ENCODE measurements at regions not wholly inside any gene's neighbourhood (a gene's known extent, or its start where the extent isn't known, plus 50 kb on each side); places are given as distances from the start of the nearest gene placed in this dataset.

DNA sequence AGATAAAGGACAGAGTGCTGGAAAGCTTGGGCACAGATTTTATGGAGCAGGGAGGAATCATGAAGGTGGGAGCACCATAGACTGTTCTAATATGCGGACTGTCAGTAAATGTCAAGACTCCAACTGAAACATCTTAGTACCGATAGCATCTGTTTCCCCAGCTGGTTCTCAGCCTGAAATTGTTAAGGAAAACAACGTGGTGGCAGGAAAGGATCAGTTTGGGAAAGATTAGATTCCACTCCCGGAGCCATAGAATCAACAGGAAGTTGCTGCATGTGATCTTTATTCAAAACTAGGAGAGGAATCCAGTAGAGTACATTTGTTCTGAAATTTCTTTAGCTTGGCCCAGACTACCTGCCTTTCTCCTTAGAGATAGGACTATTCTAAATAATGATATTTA, 559.1 kb downstream of the CSNK1G3 start:
- intact Hi-C loops (cut with micrococcal nuclease): no loop called here
- CTCF ChIA-PET: no interaction called here

More for the DNA sequence above, 559.1 kb downstream of the CSNK1G3 start:
- H3K9ac ChIP-seq (ENCODE audit: low read length): no peak overlapping the region
- no TSS peak for BruUV-seq (replicated peaks)
- no peaks in the 10 kb centered on the region for H3K9me3 ChIP-seq (ENCODE audit: control insufficient read depth in 1 of 2, insufficient read depth in 1 of 2, low read depth in 1 of 2, low read length in 2 of 2)
- no peaks in the 10 kb centered on the region for H4K20me1 ChIP-seq (ENCODE audit: insufficient read depth)
- no peak for DNase-seq (ENCODE audit: low read depth, low spot score)
- H3K79me2 ChIP-seq (ENCODE audit: insufficient read depth, low read length): no peaks in the 10 kb centered on the region
- TF ChIP-seq JUND (IDR thresholded peaks at IDR 0.05) (no peak), ZFX (IDR thresholded peaks at IDR 0.05) (no peak), POLR2AphosphoS5 (IDR thresholded peaks at IDR 0.05; ENCODE audit: low read depth, low read length) (no peak), SIN3A (IDR thresholded peaks at IDR 0.05; ENCODE audit: low read depth) (no peak), POLR2A (IDR thresholded peaks at IDR 0.05; ENCODE audit: borderline replicate concordance, extremely low read depth, insufficient read depth, insufficient read length) (no peak), YY1 (IDR thresholded peaks at IDR 0.05; ENCODE audit: extremely low read depth, insufficient replicate concordance, low read depth, low read length) (no peak), RAD21 (IDR thresholded peaks at IDR 0.05; ENCODE audit: low read depth) (no peak), CEBPB (IDR thresholded peaks at IDR 0.05; ENCODE audit: low read depth) (no peak), TCF7L2 (IDR thresholded peaks at IDR 0.05; ENCODE audit: borderline replicate concordance, extremely low read depth, insufficient read depth, insufficient read length) (no peak), REST (IDR thresholded peaks at IDR 0.05; ENCODE audit: low read depth) (no peak), EGR1 (IDR thresholded peaks at IDR 0.05; ENCODE audit: low read depth) (no peak), ZNF274 (IDR thresholded peaks at IDR 0.05; ENCODE audit: low read depth, low read length) (no peak), SRF (IDR thresholded peaks at IDR 0.05; ENCODE audit: low read depth) (no peak), SP1 (IDR thresholded peaks at IDR 0.05; ENCODE audit: low read depth) (no peak), EZH2phosphoT487 (IDR thresholded peaks at IDR 0.05; ENCODE audit: borderline replicate concordance) (no peak), EZH2 (IDR thresholded peaks at IDR 0.05) (no peak), ZBTB33 (IDR thresholded peaks at IDR 0.05; ENCODE audit: extremely low read depth, insufficient replicate concordance, low read length) (no peak), ELF1 (IDR thresholded peaks at IDR 0.05; ENCODE audit: borderline replicate concordance, low read depth) (no peak)
- TF ChIP-seq, protein P1, sequence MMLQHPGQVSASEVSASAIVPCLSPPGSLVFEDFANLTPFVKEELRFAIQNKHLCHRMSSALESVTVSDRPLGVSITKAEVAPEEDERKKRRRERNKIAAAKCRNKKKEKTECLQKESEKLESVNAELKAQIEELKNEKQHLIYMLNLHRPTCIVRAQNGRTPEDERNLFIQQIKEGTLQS (IDR thresholded peaks at IDR 0.05): no peak
- TF ChIP-seq, protein P2, sequence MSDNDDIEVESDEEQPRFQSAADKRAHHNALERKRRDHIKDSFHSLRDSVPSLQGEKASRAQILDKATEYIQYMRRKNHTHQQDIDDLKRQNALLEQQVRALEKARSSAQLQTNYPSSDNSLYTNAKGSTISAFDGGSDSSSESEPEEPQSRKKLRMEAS (IDR thresholded peaks at IDR 0.05): no peak
- POLR2A ChIA-PET: no interaction called here
- no peak for ATAC-seq
- H3K4me2 ChIP-seq (ENCODE audit: low read length): no peak overlapping the region
- H3K27ac ChIP-seq (ENCODE audit: low read depth, low read length): no peak overlapping the region
- H3K9me2 ChIP-seq (ENCODE audit: insufficient read depth): no peaks in the 10 kb centered on the region
- no peaks in the 10 kb centered on the region for H3K4me1 ChIP-seq (ENCODE audit: control insufficient read depth in 1 of 2, insufficient read depth in 2 of 2, low read length in 2 of 2)
- no peak overlapping the region for H2AFZ ChIP-seq (ENCODE audit: low read depth, low read length, poor library complexity, severe bottlenecking)
- H3K36me3 ChIP-seq (ENCODE audit: control insufficient read depth in 1 of 2, insufficient read depth in 2 of 2, low read length in 2 of 2): no peaks in the 10 kb centered on the region
- H3K27me3 ChIP-seq (ENCODE audit: insufficient read depth, low read length): no peaks in the 10 kb centered on the region
- RAD21 ChIA-PET (ENCODE audit: low non-redundant PET in 1 of 2, low total read pairs in 2 of 2, uncharacterized antibody in 2 of 2, unreplicated experiment in 2 of 2): no interaction called here
- no peak overlapping the region for H3K4me3 ChIP-seq (replicated peaks in 1 of 2; ENCODE audit: low read depth in 1 of 2, low read length in 2 of 2)

All from HCT116 (cell line).